GM12872 (cell line): ENCODE measurements at regions not wholly inside any gene's neighbourhood (a gene's known extent, or its start where the extent isn't known, plus 50 kb on each side); places are given as distances from the start of the nearest gene placed in this dataset.

Experiments
- TF ChIP-seq, protein P1 (sequence below): IDR thresholded peaks from 3 replicates; pipeline ENCODE4 v1.5.1; 2011; ENCODE audit warnings: low read depth, mild to moderate bottlenecking, low read length, moderate library complexity; ENCODE audit not compliant: insufficient read depth

GRCh38 chr4:25489253-25489797 is 112.3 kb downstream of the ANAPC4 start:
- TF ChIP-seq, protein P1, sequence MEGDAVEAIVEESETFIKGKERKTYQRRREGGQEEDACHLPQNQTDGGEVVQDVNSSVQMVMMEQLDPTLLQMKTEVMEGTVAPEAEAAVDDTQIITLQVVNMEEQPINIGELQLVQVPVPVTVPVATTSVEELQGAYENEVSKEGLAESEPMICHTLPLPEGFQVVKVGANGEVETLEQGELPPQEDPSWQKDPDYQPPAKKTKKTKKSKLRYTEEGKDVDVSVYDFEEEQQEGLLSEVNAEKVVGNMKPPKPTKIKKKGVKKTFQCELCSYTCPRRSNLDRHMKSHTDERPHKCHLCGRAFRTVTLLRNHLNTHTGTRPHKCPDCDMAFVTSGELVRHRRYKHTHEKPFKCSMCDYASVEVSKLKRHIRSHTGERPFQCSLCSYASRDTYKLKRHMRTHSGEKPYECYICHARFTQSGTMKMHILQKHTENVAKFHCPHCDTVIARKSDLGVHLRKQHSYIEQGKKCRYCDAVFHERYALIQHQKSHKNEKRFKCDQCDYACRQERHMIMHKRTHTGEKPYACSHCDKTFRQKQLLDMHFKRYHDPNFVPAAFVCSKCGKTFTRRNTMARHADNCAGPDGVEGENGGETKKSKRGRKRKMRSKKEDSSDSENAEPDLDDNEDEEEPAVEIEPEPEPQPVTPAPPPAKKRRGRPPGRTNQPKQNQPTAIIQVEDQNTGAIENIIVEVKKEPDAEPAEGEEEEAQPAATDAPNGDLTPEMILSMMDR = no peak

- TF ChIP-seq, protein P1 = no peak
Measured at GRCh38 chr4:25493466-25493865, 116.4 kb downstream of the ANAPC4 start.

DNA sequence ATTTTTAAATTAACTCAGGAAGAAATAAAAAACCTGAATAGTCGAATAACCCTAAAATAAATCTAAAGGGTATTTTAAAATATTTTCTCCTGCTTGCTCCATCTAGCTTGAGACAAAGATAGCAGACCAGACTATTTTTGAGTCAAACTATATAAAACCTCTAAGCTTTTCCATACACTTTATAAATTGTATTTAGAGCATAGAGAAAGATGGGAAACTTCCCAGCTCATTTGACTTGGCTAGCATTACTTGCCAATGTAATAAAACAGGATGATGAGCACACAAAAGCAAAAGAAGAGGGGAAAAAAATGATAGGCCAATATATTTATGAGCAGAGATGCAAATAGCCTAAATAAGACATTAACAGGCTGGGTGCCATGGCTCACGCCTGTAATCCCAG is 117.1 kb downstream of the ANAPC4 start:
- TF ChIP-seq, protein P1 = no peak

- TF ChIP-seq, protein P1 = no peak
Measured at GRCh38 chr4:25500626-25501316, 123.7 kb downstream of the ANAPC4 start.

DNA sequence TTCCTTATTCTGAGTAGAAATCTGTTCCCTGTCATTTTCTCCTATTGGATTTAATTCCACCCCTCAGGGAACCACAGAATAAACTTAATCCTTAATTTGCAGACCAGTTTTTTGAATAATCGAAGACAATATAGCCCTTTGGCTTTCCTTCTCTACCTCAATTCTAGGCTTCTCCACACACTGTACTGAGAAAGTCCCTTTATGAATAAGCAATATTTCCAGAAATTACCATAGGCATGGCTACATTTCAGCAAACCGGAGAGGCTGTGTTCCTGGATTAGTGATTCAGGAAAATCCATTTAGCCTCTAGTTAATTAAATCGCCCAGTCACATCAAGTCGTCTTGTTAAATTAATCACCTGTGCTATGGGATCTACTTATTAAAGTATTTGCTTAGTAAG is 125.1 kb downstream of the ANAPC4 start:
- TF ChIP-seq, protein P1 = no peak

DNA sequence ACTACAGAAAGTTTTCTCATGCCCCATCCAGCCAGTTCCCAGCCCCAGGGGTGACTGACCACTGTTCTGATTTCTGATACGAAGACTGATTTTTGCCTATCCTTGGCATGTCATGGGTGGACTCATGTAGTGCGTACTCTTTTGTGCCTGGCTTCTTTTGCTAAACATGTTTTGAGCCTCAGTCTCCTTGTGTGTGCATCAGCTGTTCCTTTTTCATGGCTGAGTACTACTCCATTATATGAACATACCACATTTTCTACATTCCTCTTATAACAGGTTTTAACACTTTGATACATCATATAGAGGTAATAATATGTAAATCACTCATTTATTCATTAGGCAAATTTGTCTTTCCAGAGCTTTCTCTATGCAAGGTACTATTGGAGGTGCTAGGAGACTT is 126.7 kb downstream of the ANAPC4 start:
- TF ChIP-seq, protein P1 = no peak

DNA sequence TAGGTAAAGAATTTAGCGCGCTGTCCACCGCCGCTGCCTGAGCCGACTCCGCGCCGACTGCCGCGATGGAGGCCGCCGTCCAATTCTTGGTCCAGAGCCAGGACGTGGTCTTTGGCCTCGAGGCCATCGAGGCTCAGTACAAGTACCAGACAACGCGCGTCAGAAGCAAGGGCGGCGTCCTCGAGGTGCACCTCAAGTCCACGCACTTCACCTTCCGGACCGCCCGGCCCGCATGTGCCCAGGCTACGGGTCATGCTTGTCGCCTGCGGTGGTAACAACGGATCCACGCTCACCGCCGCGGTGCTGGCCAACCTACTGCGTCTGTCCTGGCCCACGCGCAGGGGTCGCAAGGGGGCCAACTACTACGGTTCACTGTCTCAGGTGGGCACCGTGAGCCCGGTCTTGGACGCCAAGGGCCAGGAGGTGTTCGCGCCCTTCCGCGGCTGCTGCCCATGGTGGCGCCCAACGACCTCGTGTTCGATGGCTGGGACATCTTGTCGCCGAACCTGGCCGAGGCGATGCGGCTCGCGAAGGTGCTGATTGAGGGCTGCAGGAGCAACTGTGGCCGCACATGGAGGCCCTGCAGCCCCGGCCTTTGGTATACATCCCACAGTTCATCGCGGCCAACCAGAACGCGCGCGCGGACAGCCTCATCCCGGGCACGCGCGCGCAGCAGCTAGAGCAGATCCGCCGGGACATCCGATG is 128.0 kb downstream of the ANAPC4 start:
- TF ChIP-seq, protein P1 = no peak
